GM23338 (cell line): ENCODE measurements at regions not wholly inside any gene's neighbourhood (a gene's known extent, or its start where the extent isn't known, plus 50 kb on each side); places are given as distances from the start of the nearest gene placed in this dataset.

Source experiments
- CTCF ChIP-seq, 2 experiments: fragments of 200-600 bp in 1 of 2; sonication (generic) in 1 of 2; conservative IDR thresholded peaks; 2 replicates each; pipeline versions ENCODE4 v1.5.1 to v1.6.1; 2016 to 2017; ENCODE audit warnings: antibody characterized with exemption in 2 of 2, low read depth in 2 of 2, mild to moderate bottlenecking in 2 of 2, moderate library complexity in 1 of 2
- EZH2 ChIP-seq: fragments of 200-600 bp; sonication (generic); IDR thresholded peaks from one replicate; pipeline ENCODE4 v1.8.0; 2017; ENCODE audit warnings: antibody characterized with exemption, mild to moderate bottlenecking, low read depth; ENCODE audit not compliant: unreplicated experiment

GRCh38 chr4:123102897-123103471, 180.6 kb upstream of the NUDT6 start:
- TF ChIP-seq CTCF (conservative IDR thresholded peaks at IDR 0.05; ENCODE audit: low read depth in 2 of 2) (peak; percentile 72 to 93), EZH2 (no peak)
